Vagina (tissue), 2 donors: ENCODE measurements at regions not wholly inside any gene's neighbourhood (a gene's known extent, or its start where the extent isn't known, plus 50 kb on each side); places are given as distances from the start of the nearest gene placed in this dataset.

Experiments used
- DNase-seq, 2 donors: peaks; one replicate each; pipeline ENCODE4 v3.0.0-alpha.2; 2017; ENCODE audit errors: extremely low spot score in 2 of 2
- H3K27ac ChIP-seq: fragments of 200-600 bp; sonication (generic); one replicate; pipeline ENCODE4 v1.5.1; 2019
- H3K27me3 ChIP-seq: fragments of 200-600 bp; sonication (generic); one replicate; pipeline ENCODE4 v1.5.1; 2019
- H3K36me3 ChIP-seq, 2 donors: fragments of 200-600 bp; sonication (generic); one replicate each; pipeline ENCODE4 v1.5.1; 2017 to 2019
- H3K4me1 ChIP-seq: fragments of 200-600 bp; sonication (generic); one replicate; pipeline ENCODE4 v1.5.1; 2019
- H3K4me3 ChIP-seq, 2 donors: fragments of 200-600 bp; sonication (generic); 1 replicate in 1 of 2; 2 replicates in 1 of 2; pipeline ENCODE4 v1.5.1; 2016 to 2019
- H3K9me3 ChIP-seq: fragments of 200-600 bp; sonication (generic); one replicate; pipeline ENCODE4 v1.5.1; 2019
- CTCF ChIP-seq, 3 experiments: fragments of 450-650 bp in 2 of 3; fragments of 200-600 bp in 1 of 3; sonication (generic) in 1 of 3; IDR thresholded peaks; one replicate each; pipeline ENCODE4 v1.5.1; 2017 to 2019; ENCODE audit warnings: antibody characterized with exemption in 3 of 3, mild to moderate bottlenecking in 2 of 3, moderate library complexity in 2 of 3
- POLR2A ChIP-seq, 2 donors: fragments of 450-650 bp; IDR thresholded peaks; one replicate each; pipeline ENCODE4 v1.6.1; 2017; ENCODE audit warnings: antibody characterized with exemption in 2 of 2, mild to moderate bottlenecking in 2 of 2, moderate library complexity in 2 of 2
- POLR2AphosphoS5 ChIP-seq, 2 donors: sonication (generic); formaldehyde crosslinking; IDR thresholded peaks; one replicate each; pipeline ENCODE4 v1.9.0; 2017; ENCODE audit warnings: antibody characterized with exemption in 2 of 2, mild to moderate bottlenecking in 2 of 2, low read depth in 1 of 2; ENCODE audit not compliant: insufficient read depth in 1 of 2
- intact Hi-C: fragments of 100-400 bp; cut with DNase I; formaldehyde crosslinking; loops from one replicate; pipeline ENCODE4 v1.15.1; 2023

GRCh38 chr2:121993682-121994081 is 238.2 kb downstream of the TSN start:
- Histone ChIP-seq H3K36me3 (no peaks in the 10 kb centered on the region), H3K27ac (no peak overlapping the region), H3K4me3 (no peak overlapping the region), H3K4me1 (no peaks in the 10 kb centered on the region), H3K27me3 (no peaks in the 10 kb centered on the region), H3K9me3 (no peaks in the 10 kb centered on the region)
- intact Hi-C loops, result no loop called here
- TF ChIP-seq POLR2AphosphoS5 (IDR thresholded peaks at IDR 0.05; ENCODE audit: insufficient read depth in 1 of 2, low read depth in 1 of 2), result no peak
- TF ChIP-seq POLR2A (IDR thresholded peaks at IDR 0.05), result no peak
- no peak for TF ChIP-seq CTCF (IDR thresholded peaks at IDR 0.05)
- DNase-seq, result no peak

GRCh38 chr2:121994238-121995206 is 239.1 kb downstream of the TSN start:
- Histone ChIP-seq H3K27ac (no peak overlapping the region), H3K4me3 (no peak overlapping the region), H3K9me3 (no peaks in the 10 kb centered on the region), H3K27me3 (no peaks in the 10 kb centered on the region), H3K4me1 (no peaks in the 10 kb centered on the region), H3K36me3 (no peaks in the 10 kb centered on the region)
- no peak for TF ChIP-seq CTCF (IDR thresholded peaks at IDR 0.05)
- TF ChIP-seq POLR2AphosphoS5 (IDR thresholded peaks at IDR 0.05; ENCODE audit: insufficient read depth in 1 of 2, low read depth in 1 of 2), result no peak
- no peak for TF ChIP-seq POLR2A (IDR thresholded peaks at IDR 0.05)
- DNase-seq, result no peak
- intact Hi-C loops, result no loop called here

- DNase-seq, result peak in 1 of 2 donors; percentile 49
- H3K9me3 ChIP-seq, result no peaks in the 10 kb centered on the region
- no peaks in the 10 kb centered on the region for H3K27me3 ChIP-seq
- TF ChIP-seq CTCF (IDR thresholded peaks at IDR 0.05) (no peak), POLR2A (IDR thresholded peaks at IDR 0.05) (no peak), POLR2AphosphoS5 (IDR thresholded peaks at IDR 0.05; ENCODE audit: insufficient read depth in 1 of 2, low read depth in 1 of 2) (no peak)
- H3K4me1 ChIP-seq, result no peaks in the 10 kb centered on the region
- H3K4me3 ChIP-seq, result no peak overlapping the region
- no peaks in the 10 kb centered on the region for H3K36me3 ChIP-seq
- H3K27ac ChIP-seq, result no peak overlapping the region
- intact Hi-C loops, result no loop called here
Observed at GRCh38 chr2:121998751-121999150, 243.3 kb downstream of the TSN start.

GRCh38 chr2:121999264-121999663 is 243.8 kb downstream of the TSN start:
- TF ChIP-seq POLR2AphosphoS5 (IDR thresholded peaks at IDR 0.05; ENCODE audit: insufficient read depth in 1 of 2, low read depth in 1 of 2) (no peak), POLR2A (IDR thresholded peaks at IDR 0.05) (no peak), CTCF (IDR thresholded peaks at IDR 0.05) (no peak)
- intact Hi-C loops, result no loop called here
- no peaks in the 10 kb centered on the region for H3K36me3 ChIP-seq

More at GRCh38 chr2:121999264-121999663, 243.8 kb downstream of the TSN start:
- no peaks in the 10 kb centered on the region for H3K4me1 ChIP-seq
- H3K27me3 ChIP-seq, result no peaks in the 10 kb centered on the region
- DNase-seq, result peak in 1 of 2 donors; percentile 43
- H3K4me3 ChIP-seq, result no peak overlapping the region
- no peak overlapping the region for H3K27ac ChIP-seq
- H3K9me3 ChIP-seq, result no peaks in the 10 kb centered on the region
